ENCODE measurements at regions not wholly inside any gene's neighbourhood (a gene's known extent, or its start where the extent isn't known, plus 50 kb on each side); places are given as distances from the start of the nearest gene placed in this dataset.

- no peaks in the 10 kb centered on the region for H3K36me3 ChIP-seq (replicated peaks in 1 of 2; ENCODE audit: control insufficient read depth in 1 of 2, insufficient read depth in 2 of 2, low read length in 2 of 2)
- TF ChIP-seq GATAD2A (CRISPR knock-in tag; IDR thresholded peaks at IDR 0.05) (no peak), PLSCR1 (CRISPR knock-in tag; IDR thresholded peaks at IDR 0.05; ENCODE audit: borderline replicate concordance) (no peak), HIVEP1 (CRISPR knock-in tag; IDR thresholded peaks at IDR 0.05) (no peak), XBP1 (CRISPR knock-in tag; IDR thresholded peaks at IDR 0.05) (no peak), ATRX (CRISPR knock-in tag; IDR thresholded peaks at IDR 0.05; ENCODE audit: borderline replicate concordance) (no peak), NFYC (CRISPR knock-in tag; IDR thresholded peaks at IDR 0.05) (no peak), ZNF160 (CRISPR knock-in tag; IDR thresholded peaks at IDR 0.05) (no peak), NFE2L2 (IDR thresholded peaks at IDR 0.05; ENCODE audit: low read length) (no peak), SALL2 (CRISPR knock-in tag; IDR thresholded peaks at IDR 0.05) (no peak), ZNF878 (CRISPR knock-in tag; IDR thresholded peaks at IDR 0.05) (no peak), U2AF2 (IDR thresholded peaks at IDR 0.05; ENCODE audit: low read depth, low read length) (no peak), ZKSCAN5 (CRISPR knock-in tag; IDR thresholded peaks at IDR 0.05) (no peak), AKAP8 (CRISPR knock-in tag; IDR thresholded peaks at IDR 0.05) (no peak)
- TF ChIP-seq, protein P1, sequence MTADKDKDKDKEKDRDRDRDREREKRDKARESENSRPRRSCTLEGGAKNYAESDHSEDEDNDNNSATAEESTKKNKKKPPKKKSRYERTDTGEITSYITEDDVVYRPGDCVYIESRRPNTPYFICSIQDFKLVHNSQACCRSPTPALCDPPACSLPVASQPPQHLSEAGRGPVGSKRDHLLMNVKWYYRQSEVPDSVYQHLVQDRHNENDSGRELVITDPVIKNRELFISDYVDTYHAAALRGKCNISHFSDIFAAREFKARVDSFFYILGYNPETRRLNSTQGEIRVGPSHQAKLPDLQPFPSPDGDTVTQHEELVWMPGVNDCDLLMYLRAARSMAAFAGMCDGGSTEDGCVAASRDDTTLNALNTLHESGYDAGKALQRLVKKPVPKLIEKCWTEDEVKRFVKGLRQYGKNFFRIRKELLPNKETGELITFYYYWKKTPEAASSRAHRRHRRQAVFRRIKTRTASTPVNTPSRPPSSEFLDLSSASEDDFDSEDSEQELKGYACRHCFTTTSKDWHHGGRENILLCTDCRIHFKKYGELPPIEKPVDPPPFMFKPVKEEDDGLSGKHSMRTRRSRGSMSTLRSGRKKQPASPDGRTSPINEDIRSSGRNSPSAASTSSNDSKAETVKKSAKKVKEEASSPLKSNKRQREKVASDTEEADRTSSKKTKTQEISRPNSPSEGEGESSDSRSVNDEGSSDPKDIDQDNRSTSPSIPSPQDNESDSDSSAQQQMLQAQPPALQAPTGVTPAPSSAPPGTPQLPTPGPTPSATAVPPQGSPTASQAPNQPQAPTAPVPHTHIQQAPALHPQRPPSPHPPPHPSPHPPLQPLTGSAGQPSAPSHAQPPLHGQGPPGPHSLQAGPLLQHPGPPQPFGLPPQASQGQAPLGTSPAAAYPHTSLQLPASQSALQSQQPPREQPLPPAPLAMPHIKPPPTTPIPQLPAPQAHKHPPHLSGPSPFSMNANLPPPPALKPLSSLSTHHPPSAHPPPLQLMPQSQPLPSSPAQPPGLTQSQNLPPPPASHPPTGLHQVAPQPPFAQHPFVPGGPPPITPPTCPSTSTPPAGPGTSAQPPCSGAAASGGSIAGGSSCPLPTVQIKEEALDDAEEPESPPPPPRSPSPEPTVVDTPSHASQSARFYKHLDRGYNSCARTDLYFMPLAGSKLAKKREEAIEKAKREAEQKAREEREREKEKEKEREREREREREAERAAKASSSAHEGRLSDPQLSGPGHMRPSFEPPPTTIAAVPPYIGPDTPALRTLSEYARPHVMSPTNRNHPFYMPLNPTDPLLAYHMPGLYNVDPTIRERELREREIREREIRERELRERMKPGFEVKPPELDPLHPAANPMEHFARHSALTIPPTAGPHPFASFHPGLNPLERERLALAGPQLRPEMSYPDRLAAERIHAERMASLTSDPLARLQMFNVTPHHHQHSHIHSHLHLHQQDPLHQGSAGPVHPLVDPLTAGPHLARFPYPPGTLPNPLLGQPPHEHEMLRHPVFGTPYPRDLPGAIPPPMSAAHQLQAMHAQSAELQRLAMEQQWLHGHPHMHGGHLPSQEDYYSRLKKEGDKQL (CRISPR knock-in tag; IDR thresholded peaks at IDR 0.05; ENCODE audit: low read depth), result no peak
- no peaks in the 10 kb centered on the region for H3K9me3 ChIP-seq (ENCODE audit: low read length)
- FAIRE-seq (no peak), ATAC-seq (no peak), DNase-seq (ENCODE audit: low spot score) (no peak)
- no peaks in the 10 kb centered on the region for H3K4me1 ChIP-seq (ENCODE audit: insufficient read depth, low read length)
- CTCF ChIA-PET (ENCODE audit: low intra/inter-chr PET ratio, low total read pairs), result no interaction called here
- no peaks in the 10 kb centered on the region for H4K20me1 ChIP-seq (ENCODE audit: insufficient read depth, low read length)
- H3K4me2 ChIP-seq (ENCODE audit: low read depth, low read length), result no peak overlapping the region
- intact Hi-C loops (cut with micrococcal nuclease; ENCODE audit: unreplicated experiment), result no loop called here
- H3K79me2 ChIP-seq (ENCODE audit: insufficient read depth, low read length), result no peaks in the 10 kb centered on the region
- no TSS peak for BruUV-seq (replicated peaks)
- POLR2A ChIA-PET, result no interaction called here
- no peak overlapping the region for H3K4me3 ChIP-seq (replicated peaks in 1 of 3; ENCODE audit: insufficient read depth in 1 of 3, low read depth in 2 of 3, low read length in 3 of 3)
- H3K9ac ChIP-seq (ENCODE audit: insufficient read depth, low read depth, low read length), result no peak overlapping the region
- H3K27ac ChIP-seq (ENCODE audit: extremely low read length, insufficient read depth, low read length), result no peak overlapping the region
- H3K27me3 ChIP-seq (ENCODE audit: control insufficient read depth in 1 of 2, insufficient read depth in 2 of 2, low read length in 2 of 2), result no peaks in the 10 kb centered on the region
- no peak overlapping the region for H2AFZ ChIP-seq (ENCODE audit: low read length)
- in situ Hi-C loops (cut with HindIII; ENCODE audit: extremely low pct_ligation_motif_present, low pct_unique_long_range_greater_than_20kb), result no loop called here
Measured at GRCh38 chrX:44733931-44734330, 109.9 kb upstream of the DUSP21 start.

Data from HepG2 (cell line).